ENCODE measurements at regions not wholly inside any gene's neighbourhood (a gene's known extent, or its start where the extent isn't known, plus 50 kb on each side); places are given as distances from the start of the nearest gene placed in this dataset.

DNA sequence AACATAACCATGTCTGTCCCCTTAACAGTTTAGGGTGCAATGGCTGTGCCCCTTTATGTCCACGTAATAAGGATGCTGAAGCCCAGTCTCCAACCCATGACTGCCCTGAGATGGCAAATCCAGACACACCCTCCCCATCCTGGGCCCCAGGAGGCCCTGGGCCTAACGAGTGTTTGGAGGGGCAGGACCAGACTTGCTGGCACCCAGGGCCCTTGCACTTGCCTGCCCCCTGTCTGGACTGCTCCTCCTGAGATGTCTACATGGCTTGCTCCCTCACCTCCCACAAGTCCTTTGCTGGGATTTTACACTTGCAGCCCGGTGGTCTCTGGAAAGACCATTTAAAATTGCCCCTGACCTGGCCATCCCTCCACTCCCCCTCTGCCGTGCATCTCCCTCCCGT lies 132.2 kb upstream of the NECTIN1 start:
- Histone ChIP-seq H4K20me1 (ENCODE audit: insufficient read depth, low read length) (no peaks in the 10 kb centered on the region), H3K4me1 (ENCODE audit: control insufficient read depth, insufficient read depth, low read length) (no peaks in the 10 kb centered on the region), H3K4me3 (ENCODE audit: insufficient read depth, low read depth, low read length) (no peak overlapping the region), H3K27ac (ENCODE audit: insufficient read depth, low read length) (no peak overlapping the region), H3K4ac (ENCODE audit: low read depth, low read length) (no peak overlapping the region), H4K8ac (ENCODE audit: low read depth in 2 of 2, low read length in 2 of 2) (no peak overlapping the region), H2AK9ac (replicated peaks; ENCODE audit: low read depth, low read length, poor library complexity) (no peak overlapping the region), H3K18ac (ENCODE audit: low read depth, low read length) (no peak overlapping the region), H3K14ac (replicated peaks; ENCODE audit: low read depth, low read length) (no peak overlapping the region), H3K9me1 (ENCODE audit: insufficient read depth, low read length) (no peaks in the 10 kb centered on the region), H3K23ac (ENCODE audit: low read depth, low read length) (no peak overlapping the region), H2BK5ac (ENCODE audit: low read depth, low read length, poor library complexity, severe bottlenecking) (no peak overlapping the region), H2AFZ (replicated peaks; ENCODE audit: low read length, poor library complexity) (no peak overlapping the region), H3K56ac (ENCODE audit: extremely low read depth, insufficient read depth, low read length) (no peak overlapping the region), H3K27me3 (ENCODE audit: control insufficient read depth, insufficient read depth, low read length) (peaks cover 36% of the 10 kb centered on the region; the same call in 1 of the 2 replicates), H3K36me3 (ENCODE audit: control insufficient read depth, insufficient read depth, low read length) (no peaks in the 10 kb centered on the region), H3K9me3 (ENCODE audit: control insufficient read depth, insufficient read depth, low read length) (no peaks in the 10 kb centered on the region), H3K9ac (ENCODE audit: low read depth, low read length) (no peak overlapping the region), H2BK15ac (ENCODE audit: low read depth, low read length) (no peak overlapping the region), H3K79me1 (ENCODE audit: low read depth in 1 of 2, low read length in 2 of 2) (no peaks in the 10 kb centered on the region), H4K91ac (ENCODE audit: insufficient read depth, low read depth, low read length) (no peak overlapping the region), H2AK5ac (ENCODE audit: low read depth, low read length) (no peak overlapping the region), H2BK120ac (ENCODE audit: low read depth, low read length) (no peak overlapping the region), H4K5ac (ENCODE audit: low read depth, low read length) (no peak overlapping the region), H2BK20ac (ENCODE audit: low read depth, low read length) (no peak overlapping the region), H3K4me2 (ENCODE audit: low read depth, low read length) (no peak overlapping the region)
- BruUV-seq (replicated peaks), result no TSS peak
- WGBS, 2 experiments (ENCODE audit: extremely low coverage in 2 of 2, insufficient read length in 1 of 2), result 0% methylated on average over 1 of the region's 5 CpGs; no CpG with 5 or more reads in 1 of the 2 experiments
- ChIA-PET CTCF (no interaction called here), POLR2A (ENCODE audit: unreplicated experiment) (no interaction called here)
- ATAC-seq (ENCODE audit: low read depth), result no peak
- dilution Hi-C loops (cut with HindIII; ENCODE audit: low sequenced_read_pairs, unreplicated experiment) (no loop called here), in situ Hi-C loops (cut with MboI; ENCODE audit: low sequenced_read_pairs) (no loop called here), intact Hi-C loops (cut with micrococcal nuclease) (no loop called here)
- TF ChIP-seq BHLHE40 (IDR thresholded peaks at IDR 0.05; ENCODE audit: low read depth, low read length) (no peak), CHD1 (IDR thresholded peaks at IDR 0.05; ENCODE audit: low read depth, low read length) (no peak), RAD21 (IDR thresholded peaks at IDR 0.05; ENCODE audit: low read length) (no peak), MAFK (IDR thresholded peaks at IDR 0.05; ENCODE audit: low read depth, low read length) (no peak), RFX5 (IDR thresholded peaks at IDR 0.05; ENCODE audit: low read depth, low read length) (no peak), MAZ (IDR thresholded peaks at IDR 0.05; ENCODE audit: borderline replicate concordance, low read depth, low read length) (no peak), RCOR1 (IDR thresholded peaks at IDR 0.05; ENCODE audit: insufficient replicate concordance, low read length) (no peak), USF2 (IDR thresholded peaks at IDR 0.05; ENCODE audit: low read depth, low read length) (no peak), POLR2A (IDR thresholded peaks at IDR 0.05; ENCODE audit: low read depth, low read length) (no peak), NFE2L2 (IDR thresholded peaks at IDR 0.05; ENCODE audit: low read depth, low read length) (no peak), SMC3 (IDR thresholded peaks at IDR 0.05; ENCODE audit: low read depth, low read length) (no peak), CEBPB (IDR thresholded peaks at IDR 0.05; ENCODE audit: low read depth, low read length) (no peak), MXI1 (IDR thresholded peaks at IDR 0.05; ENCODE audit: borderline replicate concordance, low read depth, low read length) (no peak), ELK1 (IDR thresholded peaks at IDR 0.05; ENCODE audit: borderline replicate concordance, low read depth, low read length) (no peak), FOS (IDR thresholded peaks at IDR 0.05; ENCODE audit: low read depth, low read length) (no peak)
- TF ChIP-seq, protein P1, sequence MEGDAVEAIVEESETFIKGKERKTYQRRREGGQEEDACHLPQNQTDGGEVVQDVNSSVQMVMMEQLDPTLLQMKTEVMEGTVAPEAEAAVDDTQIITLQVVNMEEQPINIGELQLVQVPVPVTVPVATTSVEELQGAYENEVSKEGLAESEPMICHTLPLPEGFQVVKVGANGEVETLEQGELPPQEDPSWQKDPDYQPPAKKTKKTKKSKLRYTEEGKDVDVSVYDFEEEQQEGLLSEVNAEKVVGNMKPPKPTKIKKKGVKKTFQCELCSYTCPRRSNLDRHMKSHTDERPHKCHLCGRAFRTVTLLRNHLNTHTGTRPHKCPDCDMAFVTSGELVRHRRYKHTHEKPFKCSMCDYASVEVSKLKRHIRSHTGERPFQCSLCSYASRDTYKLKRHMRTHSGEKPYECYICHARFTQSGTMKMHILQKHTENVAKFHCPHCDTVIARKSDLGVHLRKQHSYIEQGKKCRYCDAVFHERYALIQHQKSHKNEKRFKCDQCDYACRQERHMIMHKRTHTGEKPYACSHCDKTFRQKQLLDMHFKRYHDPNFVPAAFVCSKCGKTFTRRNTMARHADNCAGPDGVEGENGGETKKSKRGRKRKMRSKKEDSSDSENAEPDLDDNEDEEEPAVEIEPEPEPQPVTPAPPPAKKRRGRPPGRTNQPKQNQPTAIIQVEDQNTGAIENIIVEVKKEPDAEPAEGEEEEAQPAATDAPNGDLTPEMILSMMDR (conservative IDR thresholded peaks at IDR 0.05; ENCODE audit: low read depth, low read length), result no peak
- no peak for DNase-seq

All from IMR-90 (cell line).